WERI-Rb-1 (cell line): ENCODE measurements at regions not wholly inside any gene's neighbourhood (a gene's known extent, or its start where the extent isn't known, plus 50 kb on each side); places are given as distances from the start of the nearest gene placed in this dataset.

Experiments used
- DNase-seq: peaks from one replicate; pipeline ENCODE4 v3.0.0-alpha.2; 2020
- H3K27ac ChIP-seq: fragments of 250-450 bp; sonication (Bioruptor Pico); 2 replicates; pipeline ENCODE4 v1.5.1; 2020; ENCODE audit warnings: mild to moderate bottlenecking, moderate library complexity
- H3K27me3 ChIP-seq: fragments of 250-450 bp; sonication (Bioruptor Pico); 2 replicates; pipeline ENCODE4 v1.5.1; 2021; ENCODE audit warnings: mild to moderate bottlenecking, low read depth, moderate library complexity; ENCODE audit not compliant: insufficient read depth, severe bottlenecking
- H3K36me3 ChIP-seq: fragments of 250-450 bp; sonication (Bioruptor Pico); 2 replicates; pipeline ENCODE4 v1.5.1; 2020; ENCODE audit warnings: mild to moderate bottlenecking, moderate library complexity
- H3K4me3 ChIP-seq: 2 replicates; pipeline ENCODE4 v1.5.1; 2011; ENCODE audit warnings: low read depth, mild to moderate bottlenecking, control low read depth, low read length
- H3K9me3 ChIP-seq: fragments of 250-450 bp; sonication (Bioruptor Pico); 2 replicates; pipeline ENCODE4 v1.5.1; 2021; ENCODE audit warnings: mild to moderate bottlenecking, moderate library complexity; ENCODE audit not compliant: severe bottlenecking
- TF ChIP-seq, protein P1 (sequence below): IDR thresholded peaks from 2 replicates; pipeline ENCODE4 v1.5.1; 2011; ENCODE audit warnings: low read depth, mild to moderate bottlenecking, control low read depth, inconsistent platforms, low read length

DNA sequence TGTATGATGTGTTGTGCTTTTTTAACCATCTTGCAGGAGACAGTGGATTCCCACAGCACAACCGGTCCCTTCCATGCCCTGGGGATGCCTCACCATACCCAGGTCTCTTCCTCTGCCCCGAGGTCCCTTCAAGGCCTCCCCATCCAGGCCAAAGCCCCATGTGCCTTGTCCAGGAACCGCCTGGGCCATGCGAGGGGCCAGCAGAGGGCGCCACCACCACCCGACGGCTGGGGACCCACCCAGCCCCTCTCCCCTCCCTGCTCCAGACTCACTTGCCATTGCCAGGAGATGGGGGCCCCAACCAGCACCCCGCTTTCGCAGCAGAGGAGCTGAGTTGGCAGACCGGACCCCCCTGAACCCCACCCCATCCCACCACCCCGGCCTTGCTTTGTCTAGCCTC lies 485.5 kb downstream of the TRAM1L1 start:
- Histone ChIP-seq H3K4me3 (no peak overlapping the region), H3K27me3 (no peaks in the 10 kb centered on the region), H3K27ac (no peak overlapping the region), H3K36me3 (no peaks in the 10 kb centered on the region), H3K9me3 (no peaks in the 10 kb centered on the region)
- peak; percentile 62 for DNase-seq
- TF ChIP-seq, protein P1, sequence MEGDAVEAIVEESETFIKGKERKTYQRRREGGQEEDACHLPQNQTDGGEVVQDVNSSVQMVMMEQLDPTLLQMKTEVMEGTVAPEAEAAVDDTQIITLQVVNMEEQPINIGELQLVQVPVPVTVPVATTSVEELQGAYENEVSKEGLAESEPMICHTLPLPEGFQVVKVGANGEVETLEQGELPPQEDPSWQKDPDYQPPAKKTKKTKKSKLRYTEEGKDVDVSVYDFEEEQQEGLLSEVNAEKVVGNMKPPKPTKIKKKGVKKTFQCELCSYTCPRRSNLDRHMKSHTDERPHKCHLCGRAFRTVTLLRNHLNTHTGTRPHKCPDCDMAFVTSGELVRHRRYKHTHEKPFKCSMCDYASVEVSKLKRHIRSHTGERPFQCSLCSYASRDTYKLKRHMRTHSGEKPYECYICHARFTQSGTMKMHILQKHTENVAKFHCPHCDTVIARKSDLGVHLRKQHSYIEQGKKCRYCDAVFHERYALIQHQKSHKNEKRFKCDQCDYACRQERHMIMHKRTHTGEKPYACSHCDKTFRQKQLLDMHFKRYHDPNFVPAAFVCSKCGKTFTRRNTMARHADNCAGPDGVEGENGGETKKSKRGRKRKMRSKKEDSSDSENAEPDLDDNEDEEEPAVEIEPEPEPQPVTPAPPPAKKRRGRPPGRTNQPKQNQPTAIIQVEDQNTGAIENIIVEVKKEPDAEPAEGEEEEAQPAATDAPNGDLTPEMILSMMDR, result peak; percentile 79

DNA sequence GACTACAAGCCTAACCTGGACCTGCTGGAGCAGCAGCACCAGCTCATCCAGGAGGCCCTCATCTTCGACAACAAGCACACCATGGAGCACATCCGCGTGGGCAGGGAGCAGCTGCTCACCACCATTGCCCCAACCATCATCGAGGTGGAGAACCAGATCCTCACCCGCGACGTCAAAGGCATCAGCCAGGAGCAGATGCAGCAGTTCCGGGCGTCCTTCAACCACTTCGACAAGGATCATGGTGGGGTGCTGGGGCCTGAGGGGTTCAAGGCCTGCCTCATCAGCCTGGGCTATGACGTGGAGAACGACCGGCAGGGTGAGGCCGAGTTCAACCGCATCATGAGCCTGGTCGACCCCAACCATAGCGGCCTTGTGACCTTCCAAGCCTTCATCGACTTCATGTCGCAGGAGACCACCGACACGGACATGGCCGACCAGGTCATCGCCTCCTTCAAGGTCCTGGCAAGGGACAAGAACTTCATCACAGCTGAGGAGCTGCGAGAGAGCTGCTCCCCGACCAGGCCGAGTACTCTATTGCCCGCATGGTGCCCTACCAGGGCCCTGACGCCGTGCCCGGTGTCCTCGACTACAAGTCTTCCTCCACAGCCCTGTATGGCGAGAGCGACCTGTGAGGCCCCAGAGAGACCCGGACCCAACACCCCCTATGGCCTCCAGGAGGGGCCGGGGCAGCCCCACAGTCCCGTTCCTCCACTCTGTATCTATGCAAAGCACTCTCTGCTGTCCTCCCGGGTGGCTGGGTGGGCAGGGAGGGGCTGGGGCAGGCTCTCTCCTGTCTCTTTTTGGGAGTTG lies 486.2 kb downstream of the TRAM1L1 start:
- H3K36me3 ChIP-seq, result no peaks in the 10 kb centered on the region
- DNase-seq, result no peak
- H3K4me3 ChIP-seq, result no peak overlapping the region
- no peaks in the 10 kb centered on the region for H3K9me3 ChIP-seq
- TF ChIP-seq, protein P1, result no peak
- no peak overlapping the region for H3K27ac ChIP-seq
- H3K27me3 ChIP-seq, result no peaks in the 10 kb centered on the region

DNA sequence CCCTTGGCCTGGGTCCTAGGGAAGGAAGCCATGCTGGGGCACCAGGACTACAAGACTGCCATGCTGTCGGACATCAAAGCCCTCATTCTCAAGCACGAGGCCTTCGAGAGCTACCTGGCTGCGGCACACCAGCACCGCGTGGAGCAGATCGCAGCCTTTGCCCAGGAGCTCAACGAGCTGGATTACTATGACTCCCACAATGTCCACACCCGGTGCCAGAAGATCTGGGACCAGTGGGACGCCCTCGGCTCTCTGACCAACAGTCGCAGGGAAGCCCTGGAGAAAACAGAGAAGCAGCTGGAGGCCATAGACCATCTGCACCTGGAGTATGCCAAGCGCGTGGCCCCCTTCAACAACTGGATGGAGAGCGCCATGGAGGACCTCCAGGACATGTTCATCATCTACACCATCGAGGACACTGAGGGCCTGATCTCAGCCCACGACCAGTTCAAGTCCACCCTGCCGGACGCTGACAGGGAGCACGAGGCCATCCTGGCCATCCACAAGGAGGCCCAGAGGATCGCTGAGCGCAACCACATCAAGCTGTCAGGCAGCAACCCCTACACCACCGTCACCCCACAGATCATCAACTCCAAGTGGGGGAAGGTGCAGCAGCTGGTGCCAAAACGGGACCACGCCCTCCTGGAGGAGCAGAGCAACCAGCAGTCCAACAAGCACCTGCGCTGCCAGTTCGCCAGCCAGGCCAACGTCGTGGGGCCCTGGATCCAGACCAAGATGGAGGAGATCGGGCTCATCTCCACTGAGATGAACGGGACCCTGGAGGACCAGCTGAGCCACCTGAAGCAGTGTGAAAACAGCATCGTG lies 487.0 kb downstream of the TRAM1L1 start:
- no peak overlapping the region for H3K4me3 ChIP-seq
- TF ChIP-seq, protein P1, result no peak
- H3K27ac ChIP-seq, result no peak overlapping the region
- H3K9me3 ChIP-seq, result no peaks in the 10 kb centered on the region
- no peaks in the 10 kb centered on the region for H3K27me3 ChIP-seq
- H3K36me3 ChIP-seq, result no peaks in the 10 kb centered on the region
- no peak for DNase-seq

DNA sequence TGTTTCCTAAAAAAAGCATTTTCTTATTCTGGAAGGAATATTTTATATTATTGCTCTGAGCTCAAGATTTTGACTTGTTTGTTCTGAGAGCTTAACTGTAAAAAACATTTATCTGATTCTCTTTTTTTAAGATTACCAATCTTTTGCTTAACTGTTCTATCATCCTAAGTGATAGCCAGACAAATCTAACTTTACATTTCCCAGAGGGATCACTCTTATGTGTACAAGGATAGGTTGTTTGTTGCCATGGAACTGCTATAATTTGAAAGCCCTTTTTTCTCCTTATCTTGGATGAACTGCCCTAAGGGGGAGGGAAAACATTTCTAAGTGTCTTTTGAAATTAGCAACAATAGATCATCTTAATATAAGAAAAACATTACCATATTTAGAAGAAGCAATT lies 494.7 kb downstream of the TRAM1L1 start:
- Histone ChIP-seq H3K27ac (no peak overlapping the region), H3K4me3 (no peak overlapping the region), H3K27me3 (no peaks in the 10 kb centered on the region), H3K36me3 (no peaks in the 10 kb centered on the region), H3K9me3 (no peaks in the 10 kb centered on the region)
- TF ChIP-seq, protein P1, result no peak
- no peak for DNase-seq

DNA sequence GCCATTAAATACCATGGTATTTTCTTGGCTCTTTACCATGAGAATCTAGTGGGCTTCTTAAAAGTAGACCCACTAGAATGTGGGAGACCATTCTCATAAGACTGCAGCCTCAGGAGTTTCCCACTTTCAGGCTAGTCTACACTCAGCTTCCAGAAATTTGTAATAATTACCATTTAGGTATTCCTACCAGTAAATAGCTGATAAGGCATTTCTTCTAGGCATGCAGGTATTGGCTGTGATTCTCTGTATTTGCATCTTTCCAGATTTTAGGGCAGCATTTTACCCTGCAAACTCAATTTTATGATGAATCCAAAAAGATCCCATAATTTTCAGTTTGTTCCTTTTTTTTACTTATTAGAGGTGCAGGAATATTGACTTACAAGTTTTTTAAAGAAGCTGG lies 496.6 kb downstream of the TRAM1L1 start:
- no peaks in the 10 kb centered on the region for H3K36me3 ChIP-seq
- no peaks in the 10 kb centered on the region for H3K27me3 ChIP-seq
- no peak for DNase-seq
- H3K27ac ChIP-seq, result no peak overlapping the region
- no peaks in the 10 kb centered on the region for H3K9me3 ChIP-seq
- TF ChIP-seq, protein P1, result no peak
- no peak overlapping the region for H3K4me3 ChIP-seq
